GM19395 (cell line): ENCODE measurements at regions not wholly inside any gene's neighbourhood (a gene's known extent, or its start where the extent isn't known, plus 50 kb on each side); places are given as distances from the start of the nearest gene placed in this dataset.
"Not testable (repeated sequence)": the region's sequence is repeated elsewhere in the genome, so short reads cannot be mapped to it uniquely, and the experiment has no call there.

ENCODE experiments used
- ATAC-seq: cut with Tn5 transposase; IDR thresholded peaks from one replicate; pipeline ENCODE4 v1.9.1; 2021; ENCODE audit warnings: mild to moderate bottlenecking, moderate library complexity; ENCODE audit not compliant: unreplicated experiment

GRCh38 chr2:110336071-110336470 lies 123.7 kb upstream of the MTLN start:
- ATAC-seq = not testable (repeated sequence)

- ATAC-seq = not testable (repeated sequence)
These were observed 123.2 kb upstream of the MTLN start for GRCh38 chr2:110335415-110336049.

- not testable (repeated sequence) for ATAC-seq
These were observed 121.1 kb upstream of the MTLN start for GRCh38 chr2:110333114-110334095.

- ATAC-seq = not testable (repeated sequence)
These were observed 119.3 kb upstream of the MTLN start for GRCh38 chr2:110331625-110332024.

- not testable (repeated sequence) for ATAC-seq
These were observed 117.4 kb upstream of the MTLN start for GRCh38 chr2:110329760-110330159.

GRCh38 chr2:110329158-110329557 lies 116.8 kb upstream of the MTLN start:
- ATAC-seq = not testable (repeated sequence)

GRCh38 chr2:110328677-110329076 lies 116.3 kb upstream of the MTLN start:
- not testable (repeated sequence) for ATAC-seq

- ATAC-seq = not testable (repeated sequence)
These were observed 111.5 kb upstream of the MTLN start for GRCh38 chr2:110323832-110324231.

- not testable (repeated sequence) for ATAC-seq
These were observed 110.2 kb upstream of the MTLN start for GRCh38 chr2:110322535-110322934.

- not testable (repeated sequence) for ATAC-seq
These were observed 108.7 kb upstream of the MTLN start for GRCh38 chr2:110320834-110321563.

- not testable (repeated sequence) for ATAC-seq
These were observed 106.6 kb upstream of the MTLN start for GRCh38 chr2:110318898-110319297.

- ATAC-seq = not testable (repeated sequence)
These were observed 105.0 kb upstream of the MTLN start for GRCh38 chr2:110317377-110317776.

GRCh38 chr2:110316051-110316865 lies 103.9 kb upstream of the MTLN start:
- ATAC-seq = not testable (repeated sequence)

- not testable (repeated sequence) for ATAC-seq
These were observed 102.9 kb upstream of the MTLN start for GRCh38 chr2:110315054-110315820.

GRCh38 chr2:110314472-110314871 lies 102.1 kb upstream of the MTLN start:
- ATAC-seq = not testable (repeated sequence)

GRCh38 chr2:110313032-110313431 lies 100.7 kb upstream of the MTLN start:
- not testable (repeated sequence) for ATAC-seq

GRCh38 chr2:110311713-110312444 lies 99.5 kb upstream of the MTLN start:
- not testable (repeated sequence) for ATAC-seq

GRCh38 chr2:110310988-110311475 lies 98.7 kb upstream of the MTLN start:
- not testable (repeated sequence) for ATAC-seq

GRCh38 chr2:110308728-110309127 lies 96.4 kb upstream of the MTLN start:
- not testable (repeated sequence) for ATAC-seq
